B cell (primary cell): ENCODE measurements at regions not wholly inside any gene's neighbourhood (a gene's known extent, or its start where the extent isn't known, plus 50 kb on each side); places are given as distances from the start of the nearest gene placed in this dataset.

Experiments used
- ATAC-seq: fragments of 200-7000 bp; cut with Tn5 transposase; one replicate; pipeline ENCODE4 v1.10.0; 2021; ENCODE audit warnings: low read depth, mild to moderate bottlenecking, moderate number of reproducible peaks, moderate library complexity
- CTCF ChIA-PET: fragments of 350-600 bp; sonication (Branson Sonifier 250); formaldehyde crosslinking; loops from one replicate; lab custom pipeline; 2021; ENCODE audit warnings: antibody characterized with exemption, inconsistent platforms; lab: Charles Lee
- POLR2A ChIA-PET: fragments of 350-600 bp; sonication (Branson Sonifier 250); formaldehyde crosslinking; loops from one replicate; lab custom pipeline; 2021; ENCODE audit warnings: antibody characterized with exemption; lab: Charles Lee
- DNase-seq: peaks from one replicate; pipeline ENCODE4 v3.0.0; 2013
- H2AFZ ChIP-seq: 2 replicates; pipeline ENCODE4 v1.6.1; 2012; ENCODE audit warnings: mild to moderate bottlenecking, low read depth, low read length; ENCODE audit not compliant: insufficient read depth, poor library complexity, severe bottlenecking
- H3K27ac ChIP-seq, 2 donors: 1 replicate in 1 of 2; 2 replicates in 1 of 2; pipeline ENCODE4 v1.5.1; 2012 to 2013; ENCODE audit warnings: low read length in 2 of 2, mild to moderate bottlenecking in 2 of 2, moderate library complexity in 1 of 2
- H3K27me3 ChIP-seq, 4 experiments: fragments of 200-600 bp in 1 of 4; sonication (generic) in 1 of 4; replicated peaks in 1 of 4; 1 replicate in 2 of 4; 2 replicates in 2 of 4; pipeline versions ENCODE4 v1.6.1 to v1.7.0; 2013 to 2016; ENCODE audit warnings: low read length in 3 of 4, mild to moderate bottlenecking in 2 of 4, mixed read lengths in 1 of 4, moderate library complexity in 1 of 4; ENCODE audit not compliant: insufficient read depth in 4 of 4, control insufficient read depth in 3 of 4; ENCODE audit errors: control extremely low read depth in 1 of 4
- H3K36me3 ChIP-seq, 2 experiments: replicated peaks in 1 of 2; 1 replicate in 1 of 2; 2 replicates in 1 of 2; pipeline versions ENCODE4 v1.6.1 to v1.7.1; 2013; ENCODE audit warnings: low read length in 1 of 2; ENCODE audit not compliant: insufficient read depth in 2 of 2, control insufficient read depth in 1 of 2; ENCODE audit errors: control extremely low read depth in 1 of 2, extremely low read depth in 1 of 2
- H3K4me1 ChIP-seq, 2 donors: fragments of 200-600 bp in 1 of 2; sonication (generic) in 1 of 2; 1 replicate in 1 of 2; 2 replicates in 1 of 2; pipeline versions ENCODE4 v1.5.1 to v1.6.1; 2013 to 2017; ENCODE audit warnings: low read length in 2 of 2; ENCODE audit not compliant: control insufficient read depth in 2 of 2, insufficient read depth in 2 of 2
- H3K4me2 ChIP-seq: replicated peaks from 2 replicates; pipeline ENCODE3; 2012; ENCODE audit warnings: mild to moderate bottlenecking, low read depth, low read length; ENCODE audit not compliant: poor library complexity, severe bottlenecking
- H3K4me3 ChIP-seq, 5 experiments: fragments of 200-600 bp in 1 of 5; sonication (generic) in 1 of 5; 1 replicate in 3 of 5; 2 replicates in 2 of 5; pipeline versions ENCODE4 v1.5.1 to v1.7.0; 2011 to 2016; ENCODE audit warnings: low read length in 4 of 5, mild to moderate bottlenecking in 4 of 5, low read depth in 2 of 5, control low read depth in 1 of 5, moderate library complexity in 1 of 5; ENCODE audit not compliant: insufficient read depth in 1 of 5; ENCODE audit errors: control extremely low read depth in 1 of 5, extremely low read depth in 1 of 5
- H3K79me2 ChIP-seq: fragments of 200-600 bp; sonication (generic); one replicate; pipeline ENCODE4 v1.6.0; 2016; ENCODE audit warnings: low read length; ENCODE audit not compliant: control insufficient read depth, insufficient read depth
- H3K9ac ChIP-seq: fragments of 200-600 bp; sonication (generic); 2 replicates; pipeline ENCODE4 v1.6.1; 2017; ENCODE audit warnings: mild to moderate bottlenecking, low read length, moderate library complexity
- H3K9me3 ChIP-seq, 3 donors: one replicate each; pipeline versions ENCODE4 v1.6.1 to v1.7.1; 2013; ENCODE audit warnings: low read length in 2 of 3; ENCODE audit not compliant: control insufficient read depth in 2 of 3, insufficient read depth in 1 of 3; ENCODE audit errors: control extremely low read depth in 1 of 3
- H4K20me1 ChIP-seq: 2 replicates; pipeline ENCODE4 v1.6.0; 2012; ENCODE audit warnings: mild to moderate bottlenecking, low read length; ENCODE audit not compliant: insufficient read depth, control insufficient read depth, poor library complexity, severe bottlenecking
- H3K27ac Mint-ChIP-seq: one replicate; pipeline ENCODE4 v1.8.0; 2021; ENCODE audit warnings: mixed read lengths
- H3K27me3 Mint-ChIP-seq: one replicate; pipeline ENCODE4 v1.8.0; 2021; ENCODE audit warnings: mixed read lengths
- H3K4me1 Mint-ChIP-seq: one replicate; pipeline ENCODE4 v1.8.0; 2021; ENCODE audit warnings: mixed read lengths
- H3K4me3 Mint-ChIP-seq: one replicate; pipeline ENCODE4 v1.8.0; 2021; ENCODE audit warnings: mixed read lengths
- H3K9me3 Mint-ChIP-seq: one replicate; pipeline ENCODE4 v1.8.0; 2022; ENCODE audit warnings: mixed read lengths; ENCODE audit not compliant: insufficient read depth
- EZH2 ChIP-seq: IDR thresholded peaks from 2 replicates; pipeline ENCODE4 v1.6.1; 2012; ENCODE audit warnings: borderline replicate concordance, low read depth, mild to moderate bottlenecking, moderate library complexity, low read length; ENCODE audit not compliant: insufficient read depth, poor library complexity, severe bottlenecking
- WGBS: methylation state at CpG from one replicate; pipeline ENCODE4 v1.1.5; 2013; ENCODE audit warnings: missing lambda C conversion rate; ENCODE audit not compliant: insufficient coverage; 5-methylcytosine and 5-hydroxymethylcytosine counted together
- intact Hi-C: fragments of 100-400 bp; cut with micrococcal nuclease; formaldehyde crosslinking; loops from one replicate; pipeline ENCODE4 v1.10.0; 2022
- TF ChIP-seq, protein P1 (sequence below): fragments of 200-600 bp; IDR thresholded peaks from one replicate; pipeline ENCODE4 v1.8.0; 2022; ENCODE audit warnings: antibody characterized with exemption, mild to moderate bottlenecking

DNA sequence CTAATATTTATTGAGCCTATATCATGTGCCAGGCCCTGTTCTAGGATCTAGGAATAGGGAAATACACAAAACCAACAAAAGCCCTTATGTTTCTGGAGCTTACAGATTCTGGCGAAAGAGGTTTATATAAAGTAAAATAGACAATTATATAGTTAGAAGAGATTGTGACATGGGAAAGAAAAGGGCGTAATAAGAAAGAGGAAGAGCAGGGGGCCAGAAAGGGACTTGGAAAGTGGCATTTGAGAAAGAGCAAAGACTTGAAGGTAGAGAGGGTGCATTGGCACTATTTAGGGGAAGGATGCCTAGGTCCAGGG, 322.5 kb upstream of the FAM78B start:
- Histone ChIP-seq H3K4me2 (peak overlapping the region; percentile 89), H3K4me3 (peak overlapping the region; percentile 57 to 96 (median 83)), H3K79me2 (no peaks in the 10 kb centered on the region), H3K36me3 (no peaks in the 10 kb centered on the region), H3K27me3 (no peaks in the 10 kb centered on the region), H3K9me3 (no peaks in the 10 kb centered on the region), H3K27ac (peak overlapping the region; percentile 90 to 95), H4K20me1 (no peaks in the 10 kb centered on the region), H3K4me1 (peaks cover 14 to 19% of the 10 kb centered on the region in 2 donors), H2AFZ (peak overlapping the region; percentile 96), H3K9ac (peak overlapping the region; percentile 99)
- ATAC-seq (no peak), DNase-seq (no peak)
- WGBS, result 27% methylated on average over 1 of the region's 2 CpGs
- no peak overlapping the region for H3K4me3 Mint-ChIP-seq
- peaks cover 5% of the 10 kb centered on the region for H3K4me1 Mint-ChIP-seq
- POLR2A ChIA-PET, result no interaction called here
- no peak overlapping the region for H3K27ac Mint-ChIP-seq
- TF ChIP-seq EZH2, result no peak
- TF ChIP-seq, protein P1, sequence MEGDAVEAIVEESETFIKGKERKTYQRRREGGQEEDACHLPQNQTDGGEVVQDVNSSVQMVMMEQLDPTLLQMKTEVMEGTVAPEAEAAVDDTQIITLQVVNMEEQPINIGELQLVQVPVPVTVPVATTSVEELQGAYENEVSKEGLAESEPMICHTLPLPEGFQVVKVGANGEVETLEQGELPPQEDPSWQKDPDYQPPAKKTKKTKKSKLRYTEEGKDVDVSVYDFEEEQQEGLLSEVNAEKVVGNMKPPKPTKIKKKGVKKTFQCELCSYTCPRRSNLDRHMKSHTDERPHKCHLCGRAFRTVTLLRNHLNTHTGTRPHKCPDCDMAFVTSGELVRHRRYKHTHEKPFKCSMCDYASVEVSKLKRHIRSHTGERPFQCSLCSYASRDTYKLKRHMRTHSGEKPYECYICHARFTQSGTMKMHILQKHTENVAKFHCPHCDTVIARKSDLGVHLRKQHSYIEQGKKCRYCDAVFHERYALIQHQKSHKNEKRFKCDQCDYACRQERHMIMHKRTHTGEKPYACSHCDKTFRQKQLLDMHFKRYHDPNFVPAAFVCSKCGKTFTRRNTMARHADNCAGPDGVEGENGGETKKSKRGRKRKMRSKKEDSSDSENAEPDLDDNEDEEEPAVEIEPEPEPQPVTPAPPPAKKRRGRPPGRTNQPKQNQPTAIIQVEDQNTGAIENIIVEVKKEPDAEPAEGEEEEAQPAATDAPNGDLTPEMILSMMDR, result no peak
- no peaks in the 10 kb centered on the region for H3K27me3 Mint-ChIP-seq
- CTCF ChIA-PET, result interaction anchor here (1.4 to 4.9 kb wide), 3 partner anchors 10 to 565 kb away, joined by 3 to 77 read pairs (median 5); partner anchors contain the start of gene POGK
- H3K9me3 Mint-ChIP-seq, result peaks cover 4% of the 10 kb centered on the region
- intact Hi-C loops, result loop anchor here (5.0 kb wide), 1 partner anchor 722 kb away; the partner anchor contains the start of gene TMCO1

GRCh38 chr1:166489670-166490436, 323.1 kb upstream of the FAM78B start:
- peak overlapping the region; percentile 90 to 95 for H3K27ac ChIP-seq

More at GRCh38 chr1:166489670-166490436, 323.1 kb upstream of the FAM78B start:
- peak overlapping the region; percentile 89 for H3K4me2 ChIP-seq
- H4K20me1 ChIP-seq, result no peaks in the 10 kb centered on the region
- H3K9me3 ChIP-seq, result no peaks in the 10 kb centered on the region
- intact Hi-C loops, result loop anchor here (1.0 to 10.0 kb wide), 4 partner anchors 11 to 723 kb away; partner anchors contain the start of genes FAM78B, TMCO1 and UCK2
- DNase-seq (peak; percentile 76), ATAC-seq (peak; percentile 81)
- H2AFZ ChIP-seq, result peak overlapping the region; percentile 96
- Mint-ChIP-seq H3K27ac (no peak overlapping the region), H3K4me3 (no peak overlapping the region), H3K9me3 (peaks cover 4% of the 10 kb centered on the region), H3K27me3 (no peaks in the 10 kb centered on the region), H3K4me1 (peaks cover 5% of the 10 kb centered on the region)
- H3K9ac ChIP-seq, result peak overlapping the region; percentile 99
- H3K79me2 ChIP-seq, result no peaks in the 10 kb centered on the region
- H3K4me3 ChIP-seq, result peak overlapping the region; percentile 57 to 96 (median 83)
- H3K27me3 ChIP-seq, result no peaks in the 10 kb centered on the region
- ChIA-PET CTCF (interaction anchor here (0.8 to 4.9 kb wide), 4 partner anchors 10 to 565 kb away, joined by 3 to 77 read pairs (median 4); partner anchors contain the start of gene POGK), POLR2A (no interaction called here)
- 3% methylated on average over 10 of the region's 17 CpGs for WGBS
- H3K36me3 ChIP-seq, result no peaks in the 10 kb centered on the region
- peaks cover 14 to 19% of the 10 kb centered on the region in 2 donors for H3K4me1 ChIP-seq
- TF ChIP-seq, protein P1, result no peak
- TF ChIP-seq EZH2, result no peak
